ENCODE measurements at regions not wholly inside any gene's neighbourhood (a gene's known extent, or its start where the extent isn't known, plus 50 kb on each side); places are given as distances from the start of the nearest gene placed in this dataset.
"Not testable (repeated sequence)": the region's sequence is repeated elsewhere in the genome, so short reads cannot be mapped to it uniquely, and the experiment has no call there.

DNA sequence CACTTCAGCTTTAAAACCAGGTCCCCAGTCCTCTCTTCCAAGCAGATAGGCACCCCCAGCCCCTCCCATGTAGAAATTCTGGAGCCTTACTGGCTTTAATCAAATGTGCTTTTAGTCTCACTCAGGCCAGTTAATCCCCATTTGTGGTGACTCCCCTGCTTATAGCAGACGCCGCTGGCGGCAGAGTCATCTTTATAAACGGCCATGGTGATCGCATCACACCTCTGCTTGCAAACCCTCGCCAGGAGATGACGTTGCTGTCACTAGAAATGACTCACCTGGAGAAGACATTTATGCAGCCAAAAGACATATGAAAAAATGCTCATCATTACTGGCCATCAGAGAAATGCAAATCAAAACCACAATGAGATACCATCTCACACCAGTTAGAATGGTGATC is 369.3 kb downstream of the VRK1 start:
- H3K4me3 ChIP-seq (ENCODE audit: low read depth, low read length), result no peak overlapping the region
- DNase-seq (ENCODE audit: low read depth), result no peak
- TF ChIP-seq, protein P1, sequence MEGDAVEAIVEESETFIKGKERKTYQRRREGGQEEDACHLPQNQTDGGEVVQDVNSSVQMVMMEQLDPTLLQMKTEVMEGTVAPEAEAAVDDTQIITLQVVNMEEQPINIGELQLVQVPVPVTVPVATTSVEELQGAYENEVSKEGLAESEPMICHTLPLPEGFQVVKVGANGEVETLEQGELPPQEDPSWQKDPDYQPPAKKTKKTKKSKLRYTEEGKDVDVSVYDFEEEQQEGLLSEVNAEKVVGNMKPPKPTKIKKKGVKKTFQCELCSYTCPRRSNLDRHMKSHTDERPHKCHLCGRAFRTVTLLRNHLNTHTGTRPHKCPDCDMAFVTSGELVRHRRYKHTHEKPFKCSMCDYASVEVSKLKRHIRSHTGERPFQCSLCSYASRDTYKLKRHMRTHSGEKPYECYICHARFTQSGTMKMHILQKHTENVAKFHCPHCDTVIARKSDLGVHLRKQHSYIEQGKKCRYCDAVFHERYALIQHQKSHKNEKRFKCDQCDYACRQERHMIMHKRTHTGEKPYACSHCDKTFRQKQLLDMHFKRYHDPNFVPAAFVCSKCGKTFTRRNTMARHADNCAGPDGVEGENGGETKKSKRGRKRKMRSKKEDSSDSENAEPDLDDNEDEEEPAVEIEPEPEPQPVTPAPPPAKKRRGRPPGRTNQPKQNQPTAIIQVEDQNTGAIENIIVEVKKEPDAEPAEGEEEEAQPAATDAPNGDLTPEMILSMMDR (IDR thresholded peaks at IDR 0.05; ENCODE audit: control insufficient read depth, extremely low read depth, insufficient read depth), result no peak

DNA sequence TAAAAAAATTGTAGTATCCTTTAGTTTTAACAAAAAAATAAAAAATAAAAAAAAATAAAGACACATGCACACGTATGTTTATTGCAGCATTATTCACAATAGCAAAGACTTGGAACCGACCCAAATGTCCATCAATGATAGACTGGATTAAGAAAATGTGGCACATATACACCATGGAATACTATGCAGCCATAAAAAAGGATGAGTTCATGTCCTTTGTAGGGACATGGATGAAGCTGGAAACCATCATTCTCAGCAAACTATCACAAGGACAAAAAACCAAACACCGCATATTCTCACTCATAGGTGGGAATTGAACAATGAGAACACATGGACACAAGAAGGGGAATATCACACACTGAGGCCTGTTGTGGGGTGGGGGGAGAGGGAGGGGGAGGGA is 370.4 kb downstream of the VRK1 start:
- H3K4me3 ChIP-seq (ENCODE audit: low read depth, low read length); DNase-seq (ENCODE audit: low read depth): not testable (repeated sequence)

DNA sequence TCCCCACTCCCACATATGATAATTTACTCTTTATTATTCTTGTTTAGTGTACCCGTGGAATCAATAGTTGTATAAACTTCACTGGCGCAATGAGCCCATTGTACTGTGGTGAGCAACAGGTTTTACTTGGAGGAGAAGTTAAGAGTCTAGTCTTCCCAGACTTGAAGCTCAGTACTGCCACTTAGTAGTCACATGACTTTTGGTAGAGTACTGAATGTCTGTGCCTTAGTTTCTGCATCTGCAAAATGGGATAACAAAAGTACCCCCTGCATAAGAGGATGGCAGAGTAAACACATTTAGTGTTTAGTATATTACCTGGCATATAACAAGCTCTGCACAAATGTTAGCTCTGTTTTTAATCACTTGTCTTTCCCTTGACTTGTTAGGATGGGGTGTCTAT is 375.5 kb downstream of the VRK1 start:
- H3K4me3 ChIP-seq (ENCODE audit: low read depth, low read length), result no peak overlapping the region
- TF ChIP-seq, protein P1 (IDR thresholded peaks at IDR 0.05; ENCODE audit: control insufficient read depth, extremely low read depth, insufficient read depth), result no peak
- no peak for DNase-seq (ENCODE audit: low read depth)

DNA sequence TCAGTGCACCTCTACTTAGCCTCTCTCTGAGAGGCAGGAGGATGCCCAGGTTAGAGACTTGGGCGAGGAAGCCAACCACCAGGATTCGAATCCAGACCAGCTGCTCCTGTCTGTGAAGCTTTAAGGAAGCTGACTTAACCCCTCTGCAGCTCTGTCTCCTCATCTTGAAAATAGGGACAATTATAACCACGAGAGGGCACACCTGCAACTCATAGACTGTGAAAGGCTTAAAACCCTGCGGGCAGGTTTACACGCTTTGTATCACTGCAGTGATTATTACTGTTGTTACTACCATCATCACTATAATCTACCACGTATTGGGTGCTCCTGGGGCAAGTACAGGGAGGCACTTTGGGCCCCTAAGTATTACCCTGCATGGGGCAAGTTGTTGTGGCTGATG is 379.8 kb downstream of the VRK1 start:
- peak; percentile 3 for DNase-seq (ENCODE audit: low read depth)
- TF ChIP-seq, protein P1 (IDR thresholded peaks at IDR 0.05; ENCODE audit: control insufficient read depth, extremely low read depth, insufficient read depth), result peak; percentile 59
- H3K4me3 ChIP-seq (ENCODE audit: low read depth, low read length), result no peak overlapping the region

DNA sequence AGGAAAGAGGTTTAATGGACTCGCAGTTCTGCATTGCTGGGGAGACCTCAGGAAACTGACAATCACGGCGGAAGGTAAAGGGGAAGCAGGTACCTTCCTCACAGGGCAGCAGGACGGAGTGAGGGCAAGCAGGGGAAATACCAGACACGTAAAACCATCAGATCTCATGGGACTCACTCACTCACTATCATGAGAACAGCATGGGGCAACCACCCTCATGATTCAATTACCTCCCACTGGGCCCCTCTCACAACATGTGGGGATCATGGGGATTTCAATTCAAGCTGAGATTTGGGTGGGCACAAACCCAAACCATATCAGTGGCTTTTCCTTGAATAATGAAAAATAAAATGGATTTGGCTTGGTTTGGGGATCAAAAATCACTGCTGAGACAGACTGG is 380.5 kb downstream of the VRK1 start:
- TF ChIP-seq, protein P1 (IDR thresholded peaks at IDR 0.05; ENCODE audit: control insufficient read depth, extremely low read depth, insufficient read depth), result no peak
- no peak overlapping the region for H3K4me3 ChIP-seq (ENCODE audit: low read depth, low read length)
- DNase-seq (ENCODE audit: low read depth), result no peak

DNA sequence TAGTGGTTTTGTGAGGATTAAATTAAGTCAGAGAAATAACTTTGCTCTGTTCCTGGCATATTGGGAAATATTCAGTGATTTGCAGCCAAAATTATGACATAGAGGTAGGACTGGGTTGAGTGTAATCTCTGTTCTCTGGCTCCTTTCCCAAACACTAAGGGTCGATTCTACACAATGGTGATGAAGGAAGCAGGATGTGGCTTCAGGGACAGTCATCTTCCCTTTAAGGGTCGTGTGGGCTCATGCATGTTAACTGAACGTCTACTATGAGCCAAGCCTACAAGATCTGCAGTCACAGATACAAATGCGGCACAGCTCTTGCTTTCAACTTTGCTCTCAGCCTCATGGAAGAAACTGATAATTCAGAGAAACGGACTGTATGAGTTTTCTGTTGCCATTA is 381.6 kb downstream of the VRK1 start:
- H3K4me3 ChIP-seq (ENCODE audit: low read depth, low read length), result no peak overlapping the region
- no peak for DNase-seq (ENCODE audit: low read depth)
- TF ChIP-seq, protein P1 (IDR thresholded peaks at IDR 0.05; ENCODE audit: control insufficient read depth, extremely low read depth, insufficient read depth), result no peak

DNA sequence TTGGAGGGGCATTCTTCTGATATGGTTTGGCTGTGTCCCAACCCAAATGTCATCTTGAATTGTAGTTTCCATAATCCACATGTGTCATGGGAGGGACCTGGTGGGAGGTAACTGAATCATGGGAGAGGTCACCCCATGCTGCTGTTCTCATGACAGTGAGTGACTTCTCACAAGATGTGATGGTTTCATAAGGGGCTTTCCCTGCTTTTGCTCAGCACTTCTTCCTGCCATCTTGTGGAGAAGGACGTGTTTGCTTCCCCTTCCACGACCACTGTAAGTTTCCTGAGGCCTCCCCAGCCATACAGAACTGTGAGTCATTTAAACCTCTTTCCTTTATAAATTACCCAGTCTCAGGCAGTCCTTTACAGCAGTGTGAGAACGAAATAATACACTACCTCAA is 382.4 kb downstream of the VRK1 start:
- DNase-seq (ENCODE audit: low read depth), result no peak
- no peak overlapping the region for H3K4me3 ChIP-seq (ENCODE audit: low read depth, low read length)
- TF ChIP-seq, protein P1 (IDR thresholded peaks at IDR 0.05; ENCODE audit: control insufficient read depth, extremely low read depth, insufficient read depth), result no peak

Measured in LNCaP clone FGC (cell line).